PFSK-1 (cell line): ENCODE measurements at regions not wholly inside any gene's neighbourhood (a gene's known extent, or its start where the extent isn't known, plus 50 kb on each side); places are given as distances from the start of the nearest gene placed in this dataset.

Experiments
- POLR2AphosphoS5 ChIP-seq: IDR thresholded peaks from 2 replicates; pipeline ENCODE4 v1.6.1; 2012; ENCODE audit warnings: low read depth, mild to moderate bottlenecking, control low read depth, low read length, moderate library complexity
- TAF1 ChIP-seq: IDR thresholded peaks from 2 replicates; pipeline ENCODE4 v1.6.1; 2012; ENCODE audit warnings: low read length, control low read depth, borderline replicate concordance; ENCODE audit not compliant: insufficient read depth
- TF ChIP-seq, protein P1 (sequence below), 2 experiments: IDR thresholded peaks; 2 replicates each; pipeline versions ENCODE4 v1.6.1 to v1.8.0; 2011 to 2012; ENCODE audit warnings: low read depth in 2 of 2, low read length in 2 of 2, control low read depth in 1 of 2, inconsistent platforms in 1 of 2, mild to moderate bottlenecking in 1 of 2, moderate library complexity in 1 of 2; ENCODE audit not compliant: insufficient read depth in 1 of 2

DNA sequence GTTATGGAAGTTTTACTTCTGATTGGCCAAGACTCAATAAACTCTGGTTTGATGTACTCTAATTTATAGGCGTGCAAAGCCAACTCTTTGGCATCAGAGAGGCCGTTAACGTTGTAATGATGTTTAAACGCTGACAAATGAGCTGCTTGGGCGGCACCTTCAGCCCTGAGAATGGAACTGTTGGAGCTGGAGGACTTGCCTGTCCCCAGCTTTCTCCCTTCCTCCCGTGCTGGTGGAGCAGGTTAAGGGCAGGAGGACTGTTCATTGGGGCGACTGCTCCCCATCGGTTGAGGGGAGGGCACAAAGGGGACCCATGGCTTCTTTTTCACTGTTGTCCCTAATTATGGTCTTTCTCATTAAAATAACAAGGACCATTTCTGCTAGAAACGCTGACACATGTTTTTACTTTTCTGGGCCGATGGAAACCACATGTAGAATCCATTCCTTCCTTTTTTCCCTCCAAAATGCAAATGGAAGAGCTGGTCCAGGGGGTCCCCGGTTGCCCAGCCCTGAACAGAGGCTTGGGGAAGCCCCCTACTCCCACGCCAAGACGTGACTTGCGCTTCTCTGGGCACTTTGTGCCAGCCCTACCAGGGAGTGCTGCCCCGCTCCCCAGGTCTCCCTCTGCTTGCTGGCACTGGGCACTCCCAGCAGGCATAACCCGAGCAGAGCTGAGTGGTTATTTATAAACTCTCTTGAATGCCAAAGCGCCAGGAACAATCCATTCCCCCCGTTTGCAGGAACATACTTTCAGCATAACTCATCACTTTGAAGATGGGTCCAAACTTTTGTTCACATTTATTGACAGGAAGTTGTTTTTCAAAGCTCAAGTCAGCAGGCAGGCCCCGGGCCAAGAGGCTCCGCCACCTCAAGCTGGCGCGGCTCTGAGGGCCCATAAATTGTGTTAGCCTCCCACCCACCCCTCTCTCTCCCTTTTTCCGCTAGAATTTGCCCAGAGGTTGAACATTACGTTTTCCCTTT, 170.1 kb downstream of the ASB1 start:
- TF ChIP-seq POLR2AphosphoS5, result no peak
- TF ChIP-seq, protein P1, sequence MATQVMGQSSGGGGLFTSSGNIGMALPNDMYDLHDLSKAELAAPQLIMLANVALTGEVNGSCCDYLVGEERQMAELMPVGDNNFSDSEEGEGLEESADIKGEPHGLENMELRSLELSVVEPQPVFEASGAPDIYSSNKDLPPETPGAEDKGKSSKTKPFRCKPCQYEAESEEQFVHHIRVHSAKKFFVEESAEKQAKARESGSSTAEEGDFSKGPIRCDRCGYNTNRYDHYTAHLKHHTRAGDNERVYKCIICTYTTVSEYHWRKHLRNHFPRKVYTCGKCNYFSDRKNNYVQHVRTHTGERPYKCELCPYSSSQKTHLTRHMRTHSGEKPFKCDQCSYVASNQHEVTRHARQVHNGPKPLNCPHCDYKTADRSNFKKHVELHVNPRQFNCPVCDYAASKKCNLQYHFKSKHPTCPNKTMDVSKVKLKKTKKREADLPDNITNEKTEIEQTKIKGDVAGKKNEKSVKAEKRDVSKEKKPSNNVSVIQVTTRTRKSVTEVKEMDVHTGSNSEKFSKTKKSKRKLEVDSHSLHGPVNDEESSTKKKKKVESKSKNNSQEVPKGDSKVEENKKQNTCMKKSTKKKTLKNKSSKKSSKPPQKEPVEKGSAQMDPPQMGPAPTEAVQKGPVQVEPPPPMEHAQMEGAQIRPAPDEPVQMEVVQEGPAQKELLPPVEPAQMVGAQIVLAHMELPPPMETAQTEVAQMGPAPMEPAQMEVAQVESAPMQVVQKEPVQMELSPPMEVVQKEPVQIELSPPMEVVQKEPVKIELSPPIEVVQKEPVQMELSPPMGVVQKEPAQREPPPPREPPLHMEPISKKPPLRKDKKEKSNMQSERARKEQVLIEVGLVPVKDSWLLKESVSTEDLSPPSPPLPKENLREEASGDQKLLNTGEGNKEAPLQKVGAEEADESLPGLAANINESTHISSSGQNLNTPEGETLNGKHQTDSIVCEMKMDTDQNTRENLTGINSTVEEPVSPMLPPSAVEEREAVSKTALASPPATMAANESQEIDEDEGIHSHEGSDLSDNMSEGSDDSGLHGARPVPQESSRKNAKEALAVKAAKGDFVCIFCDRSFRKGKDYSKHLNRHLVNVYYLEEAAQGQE (IDR thresholded peaks at IDR 0.05; ENCODE audit: insufficient read depth in 1 of 2, low read depth in 2 of 2, low read length in 2 of 2), result no peak
- no peak for TF ChIP-seq TAF1
